Liver (tissue), 8 donors: ENCODE measurements at regions not wholly inside any gene's neighbourhood (a gene's known extent, or its start where the extent isn't known, plus 50 kb on each side); places are given as distances from the start of the nearest gene placed in this dataset.

Experiments used
- DNase-seq: peaks from one replicate; pipeline ENCODE4 v3.0.0-alpha.2; 2017; ENCODE audit warnings: low spot score
- H3K27ac ChIP-seq, 2 donors: one replicate each; pipeline ENCODE4 v1.7.0; 2013; ENCODE audit warnings: inconsistent platforms in 2 of 2, low read length in 2 of 2, control low read depth in 1 of 2, low read depth in 1 of 2, mild to moderate bottlenecking in 1 of 2
- H3K27me3 ChIP-seq, 4 donors: one replicate each; pipeline versions ENCODE4 v1.6.1 to v1.7.0; 2013; ENCODE audit warnings: low read length in 3 of 4, inconsistent platforms in 1 of 4, mild to moderate bottlenecking in 1 of 4, moderate library complexity in 1 of 4; ENCODE audit not compliant: control insufficient read depth in 4 of 4, insufficient read depth in 4 of 4
- H3K36me3 ChIP-seq, 4 donors: one replicate each; pipeline versions ENCODE4 v1.6.1 to v1.7.0; 2013; ENCODE audit warnings: low read length in 3 of 4, mild to moderate bottlenecking in 3 of 4, low read depth in 1 of 4, moderate library complexity in 1 of 4; ENCODE audit not compliant: control insufficient read depth in 4 of 4, insufficient read depth in 3 of 4
- H3K4me1 ChIP-seq, 4 donors: one replicate each; pipeline versions ENCODE4 v1.6.1 to v1.7.0; 2013; ENCODE audit warnings: low read length in 3 of 4, mild to moderate bottlenecking in 3 of 4, moderate library complexity in 1 of 4; ENCODE audit not compliant: control insufficient read depth in 4 of 4, insufficient read depth in 4 of 4
- H3K4me3 ChIP-seq, 3 donors: one replicate each; pipeline versions ENCODE4 v1.6.1 to v1.7.0; 2013; ENCODE audit warnings: low read length in 3 of 3, control low read depth in 1 of 3, low read depth in 1 of 3, mild to moderate bottlenecking in 1 of 3
- H3K9ac ChIP-seq, 2 donors: one replicate each; pipeline ENCODE4 v1.7.0; 2013; ENCODE audit warnings: low read length in 2 of 2, mild to moderate bottlenecking in 2 of 2, moderate library complexity in 2 of 2, control low read depth in 1 of 2, low read depth in 1 of 2
- H3K9me3 ChIP-seq, 4 donors: one replicate each; pipeline versions ENCODE4 v1.6.1 to v1.7.0; 2013; ENCODE audit warnings: low read length in 3 of 4; ENCODE audit not compliant: control insufficient read depth in 4 of 4
- ATF3 ChIP-seq: IDR thresholded peaks from 2 replicates; pipeline ENCODE4 v1.6.1; 2016; ENCODE audit warnings: antibody characterized with exemption
- CTCF ChIP-seq: fragments of 150-350 bp; IDR thresholded peaks from 2 replicates; pipeline ENCODE4 v1.5.1; 2017; ENCODE audit warnings: improper control_type of control experiment, low read depth, low read length; ENCODE audit not compliant: missing input control
- EGR1 ChIP-seq, 2 donors: IDR thresholded peaks; 2 replicates each; pipeline ENCODE4 v1.6.1; 2016 to 2018; ENCODE audit warnings: antibody characterized with exemption in 2 of 2, low read depth in 2 of 2
- FOXA2 ChIP-seq: IDR thresholded peaks from 2 replicates; pipeline ENCODE4 v1.6.1; 2016; ENCODE audit warnings: antibody characterized with exemption
- HNF4A ChIP-seq, 2 donors: conservative IDR thresholded peaks; 2 replicates each; pipeline ENCODE4 v1.6.1; 2016; ENCODE audit warnings: antibody characterized with exemption in 2 of 2, mild to moderate bottlenecking in 2 of 2
- HNF4G ChIP-seq: IDR thresholded peaks from 2 replicates; pipeline ENCODE4 v1.6.1; 2016; ENCODE audit warnings: antibody characterized with exemption
- JUND ChIP-seq, 2 donors: IDR thresholded peaks; 2 replicates each; pipeline ENCODE4 v1.6.1; 2016; ENCODE audit warnings: antibody characterized with exemption in 2 of 2
- MAX ChIP-seq: IDR thresholded peaks from 2 replicates; pipeline ENCODE4 v1.6.1; 2016; ENCODE audit warnings: antibody characterized with exemption
- NR2F2 ChIP-seq: IDR thresholded peaks from 2 replicates; pipeline ENCODE4 v1.6.1; 2016; ENCODE audit warnings: antibody characterized with exemption
- REST ChIP-seq: IDR thresholded peaks from 2 replicates; pipeline ENCODE4 v1.6.1; 2016; ENCODE audit warnings: antibody characterized with exemption, mild to moderate bottlenecking
- RXRA ChIP-seq, 2 donors: IDR thresholded peaks; 2 replicates each; pipeline ENCODE4 v1.6.1; 2017 to 2018; ENCODE audit warnings: antibody characterized with exemption in 2 of 2, mild to moderate bottlenecking in 1 of 2
- SP1 ChIP-seq: IDR thresholded peaks from 2 replicates; pipeline ENCODE4 v1.6.1; 2018; ENCODE audit warnings: antibody characterized with exemption, mild to moderate bottlenecking
- TAF1 ChIP-seq: conservative IDR thresholded peaks from 2 replicates; pipeline ENCODE4 v1.6.1; 2016; ENCODE audit warnings: antibody characterized with exemption, mild to moderate bottlenecking
- YY1 ChIP-seq: IDR thresholded peaks from 2 replicates; pipeline ENCODE4 v1.6.1; 2016; ENCODE audit warnings: antibody characterized with exemption, mild to moderate bottlenecking
- ZBTB33 ChIP-seq: IDR thresholded peaks from 2 replicates; pipeline ENCODE4 v1.6.1; 2016; ENCODE audit warnings: antibody characterized with exemption
- whole genome bisulfite sequencing: extraction: QIAGEN DNeasy Blood & Tissue Kit; methylation state at CpG from one replicate; pipeline ENCODE4 v1.1.7; 2013; 5-methylcytosine and 5-hydroxymethylcytosine counted together
- donor health status: healthy.
- donor health status: healthy.
- donor health status: healthy.
- donor health status: healthy.
- donor health status: healthy.

GRCh38 chr20:51139891-51140290, 117.0 kb upstream of the KCNG1 start:
- Histone ChIP-seq H3K27me3 (peaks cover 0 to 3% (median 2%) of the 10 kb centered on the region in 4 donors), H3K27ac (no peak overlapping the region), H3K4me3 (no peak overlapping the region), H3K36me3 (no peaks in the 10 kb centered on the region), H3K9ac (no peak overlapping the region), H3K4me1 (no peaks in the 10 kb centered on the region), H3K9me3 (no peaks in the 10 kb centered on the region)
- no peak for TF ChIP-seq JUND (IDR thresholded peaks at IDR 0.05)
- no peak for TF ChIP-seq REST
- TF ChIP-seq RXRA (IDR thresholded peaks at IDR 0.05) = no peak
- no peak for TF ChIP-seq EGR1 (IDR thresholded peaks at IDR 0.05; ENCODE audit: low read depth in 2 of 2)
- no peak for TF ChIP-seq HNF4G
- TF ChIP-seq CTCF = no peak
- TF ChIP-seq HNF4A (conservative IDR thresholded peaks at IDR 0.05) = no peak
- TF ChIP-seq YY1 = no peak
- no peak for TF ChIP-seq SP1
- no peak for TF ChIP-seq NR2F2
- no peak for TF ChIP-seq ZBTB33
- no peak for TF ChIP-seq TAF1
- TF ChIP-seq FOXA2 = no peak
- no peak for TF ChIP-seq MAX
- no peak for TF ChIP-seq ATF3
- 85% methylated on average over 3 of the region's 3 CpGs for WGBS
- no peak for DNase-seq

GRCh38 chr20:51138576-51138975, 115.7 kb upstream of the KCNG1 start:
- no peak overlapping the region for H3K4me3 ChIP-seq
- no peak for DNase-seq
- H3K36me3 ChIP-seq = no peaks in the 10 kb centered on the region
- H3K9me3 ChIP-seq = no peaks in the 10 kb centered on the region
- no peak overlapping the region for H3K27ac ChIP-seq
- WGBS = 68% methylated on average over 4 of the region's 4 CpGs
- no peak for TF ChIP-seq ATF3
- TF ChIP-seq RXRA (IDR thresholded peaks at IDR 0.05) = no peak
- TF ChIP-seq ZBTB33 = no peak
- no peak overlapping the region for H3K9ac ChIP-seq
- no peaks in the 10 kb centered on the region for H3K4me1 ChIP-seq
- H3K27me3 ChIP-seq = no peaks in the 10 kb centered on the region
